Vagina (tissue), 2 donors: ENCODE measurements at regions not wholly inside any gene's neighbourhood (a gene's known extent, or its start where the extent isn't known, plus 50 kb on each side); places are given as distances from the start of the nearest gene placed in this dataset.

Experiments used
- DNase-seq, 2 donors: peaks; one replicate each; pipeline ENCODE4 v3.0.0-alpha.2; 2017; ENCODE audit errors: extremely low spot score in 2 of 2
- H3K27ac ChIP-seq: fragments of 200-600 bp; sonication (generic); one replicate; pipeline ENCODE4 v1.5.1; 2019
- H3K27me3 ChIP-seq: fragments of 200-600 bp; sonication (generic); one replicate; pipeline ENCODE4 v1.5.1; 2019
- H3K36me3 ChIP-seq, 2 donors: fragments of 200-600 bp; sonication (generic); one replicate each; pipeline ENCODE4 v1.5.1; 2017 to 2019
- H3K4me1 ChIP-seq: fragments of 200-600 bp; sonication (generic); one replicate; pipeline ENCODE4 v1.5.1; 2019
- H3K4me3 ChIP-seq, 2 donors: fragments of 200-600 bp; sonication (generic); 1 replicate in 1 of 2; 2 replicates in 1 of 2; pipeline ENCODE4 v1.5.1; 2016 to 2019
- H3K9me3 ChIP-seq: fragments of 200-600 bp; sonication (generic); one replicate; pipeline ENCODE4 v1.5.1; 2019
- CTCF ChIP-seq, 3 experiments: fragments of 450-650 bp in 2 of 3; fragments of 200-600 bp in 1 of 3; sonication (generic) in 1 of 3; IDR thresholded peaks; one replicate each; pipeline ENCODE4 v1.5.1; 2017 to 2019; ENCODE audit warnings: antibody characterized with exemption in 3 of 3, mild to moderate bottlenecking in 2 of 3, moderate library complexity in 2 of 3
- POLR2A ChIP-seq, 2 donors: fragments of 450-650 bp; IDR thresholded peaks; one replicate each; pipeline ENCODE4 v1.6.1; 2017; ENCODE audit warnings: antibody characterized with exemption in 2 of 2, mild to moderate bottlenecking in 2 of 2, moderate library complexity in 2 of 2
- POLR2AphosphoS5 ChIP-seq, 2 donors: sonication (generic); formaldehyde crosslinking; IDR thresholded peaks; one replicate each; pipeline ENCODE4 v1.9.0; 2017; ENCODE audit warnings: antibody characterized with exemption in 2 of 2, mild to moderate bottlenecking in 2 of 2, low read depth in 1 of 2; ENCODE audit not compliant: insufficient read depth in 1 of 2
- intact Hi-C: fragments of 100-400 bp; cut with DNase I; formaldehyde crosslinking; loops from one replicate; pipeline ENCODE4 v1.15.1; 2023

- no peak for TF ChIP-seq CTCF (IDR thresholded peaks at IDR 0.05)
- TF ChIP-seq POLR2A (IDR thresholded peaks at IDR 0.05), result no peak
- no peak for TF ChIP-seq POLR2AphosphoS5 (IDR thresholded peaks at IDR 0.05; ENCODE audit: insufficient read depth in 1 of 2, low read depth in 1 of 2)
- DNase-seq, result no peak
- H3K27me3 ChIP-seq, result no peaks in the 10 kb centered on the region
- intact Hi-C loops, result no loop called here
- H3K9me3 ChIP-seq, result no peaks in the 10 kb centered on the region
- no peaks in the 10 kb centered on the region for H3K36me3 ChIP-seq
- H3K27ac ChIP-seq, result no peak overlapping the region
- no peak overlapping the region for H3K4me3 ChIP-seq
- no peaks in the 10 kb centered on the region for H3K4me1 ChIP-seq
Measured at GRCh38 chr13:73671011-73671410, 463.2 kb downstream of the KLF12 start.

GRCh38 chr13:73667756-73668155 is 466.4 kb downstream of the KLF12 start:
- Histone ChIP-seq H3K27me3 (no peaks in the 10 kb centered on the region), H3K9me3 (no peaks in the 10 kb centered on the region), H3K4me1 (peaks cover 5% of the 10 kb centered on the region), H3K36me3 (no peaks in the 10 kb centered on the region), H3K27ac (no peak overlapping the region), H3K4me3 (no peak overlapping the region)
- no peak for TF ChIP-seq POLR2AphosphoS5 (IDR thresholded peaks at IDR 0.05; ENCODE audit: insufficient read depth in 1 of 2, low read depth in 1 of 2)
- TF ChIP-seq CTCF (IDR thresholded peaks at IDR 0.05), result no peak
- TF ChIP-seq POLR2A (IDR thresholded peaks at IDR 0.05), result no peak
- intact Hi-C loops, result no loop called here
- no peak for DNase-seq

GRCh38 chr13:73665261-73665660 is 468.9 kb downstream of the KLF12 start:
- peaks cover 5% of the 10 kb centered on the region for H3K4me1 ChIP-seq
- H3K9me3 ChIP-seq, result no peaks in the 10 kb centered on the region
- H3K36me3 ChIP-seq, result no peaks in the 10 kb centered on the region
- no peak for DNase-seq
- no peak overlapping the region for H3K27ac ChIP-seq
- intact Hi-C loops, result no loop called here
- no peaks in the 10 kb centered on the region for H3K27me3 ChIP-seq
- TF ChIP-seq POLR2AphosphoS5 (IDR thresholded peaks at IDR 0.05; ENCODE audit: insufficient read depth in 1 of 2, low read depth in 1 of 2) (no peak), CTCF (IDR thresholded peaks at IDR 0.05) (no peak), POLR2A (IDR thresholded peaks at IDR 0.05) (no peak)
- no peak overlapping the region for H3K4me3 ChIP-seq

- Histone ChIP-seq H3K4me3 (no peak overlapping the region), H3K4me1 (peaks cover 5% of the 10 kb centered on the region), H3K27me3 (no peaks in the 10 kb centered on the region), H3K36me3 (no peaks in the 10 kb centered on the region), H3K9me3 (no peaks in the 10 kb centered on the region), H3K27ac (no peak overlapping the region)
- no peak for DNase-seq
- TF ChIP-seq CTCF (IDR thresholded peaks at IDR 0.05), result no peak
- no peak for TF ChIP-seq POLR2A (IDR thresholded peaks at IDR 0.05)
- TF ChIP-seq POLR2AphosphoS5 (IDR thresholded peaks at IDR 0.05; ENCODE audit: insufficient read depth in 1 of 2, low read depth in 1 of 2), result no peak
- intact Hi-C loops, result no loop called here
Measured at GRCh38 chr13:73664851-73665250, 469.4 kb downstream of the KLF12 start.

GRCh38 chr13:73662833-73663232 is 471.4 kb downstream of the KLF12 start:
- Histone ChIP-seq H3K4me1 (peaks cover 5% of the 10 kb centered on the region), H3K9me3 (no peaks in the 10 kb centered on the region), H3K27ac (no peak overlapping the region), H3K4me3 (no peak overlapping the region), H3K27me3 (no peaks in the 10 kb centered on the region), H3K36me3 (no peaks in the 10 kb centered on the region)
- no peak for DNase-seq
- TF ChIP-seq POLR2AphosphoS5 (IDR thresholded peaks at IDR 0.05; ENCODE audit: insufficient read depth in 1 of 2, low read depth in 1 of 2), result no peak
- no peak for TF ChIP-seq CTCF (IDR thresholded peaks at IDR 0.05)
- no peak for TF ChIP-seq POLR2A (IDR thresholded peaks at IDR 0.05)
- intact Hi-C loops, result no loop called here
